ENCODE measurements at regions not wholly inside any gene's neighbourhood (a gene's known extent, or its start where the extent isn't known, plus 50 kb on each side); places are given as distances from the start of the nearest gene placed in this dataset.

GRCh38 chr3:177356952-177357351 lies 159.7 kb upstream of the TBL1XR1 start:
- no peak for TF ChIP-seq CTCF (IDR thresholded peaks at IDR 0.05)
- DNase-seq (ENCODE audit: low spot score in 2 of 2) = no peak

GRCh38 chr3:177357352-177358090 lies 160.2 kb upstream of the TBL1XR1 start:
- Histone ChIP-seq H3K9me3 (no peaks in the 10 kb centered on the region), H3K27me3 (no peaks in the 10 kb centered on the region), H3K27ac (peak overlapping the region; percentile 88 to 90), H3K4me1 (peaks cover 20 to 47% of the 10 kb centered on the region in 2 donors), H3K4me3 (peak overlapping the region; percentile 32 to 59), H3K36me3 (no peaks in the 10 kb centered on the region)
- TF ChIP-seq CTCF (IDR thresholded peaks at IDR 0.05) = peak in 1 of 3 experiments; percentile 19
- intact Hi-C loops (cut with DNase I) = loop anchor here (1.0 to 5.0 kb wide), 4 partner anchors 12 to 1010 kb away; no protein-coding TSS in a partner anchor
- peak in 1 of 2 donors; percentile 82 for DNase-seq (ENCODE audit: low spot score in 2 of 2)

More at GRCh38 chr3:177356952-177357351, 159.7 kb upstream of the TBL1XR1 start:
- Histone ChIP-seq H3K4me1 (peaks cover 20 to 41% of the 10 kb centered on the region in 2 donors), H3K27me3 (no peaks in the 10 kb centered on the region), H3K4me3 (no peak overlapping the region), H3K36me3 (no peaks in the 10 kb centered on the region), H3K9me3 (no peaks in the 10 kb centered on the region), H3K27ac (peak overlapping the region; percentile 88 to 90)
- intact Hi-C loops (cut with DNase I) = loop anchor here (5.0 kb wide), 2 partner anchors 120 to 1010 kb away; no protein-coding TSS in a partner anchor

GRCh38 chr3:177358091-177358976 lies 161.1 kb upstream of the TBL1XR1 start:
- H3K4me3 ChIP-seq = peak overlapping the region; percentile 32 to 59
- peaks cover 20 to 49% of the 10 kb centered on the region in 2 donors for H3K4me1 ChIP-seq
- peak overlapping the region; percentile 88 to 90 for H3K27ac ChIP-seq
- H3K9me3 ChIP-seq = no peaks in the 10 kb centered on the region
- intact Hi-C loops (cut with DNase I) = loop anchor here (1.0 to 5.0 kb wide), 4 partner anchors 13 to 1009 kb away; no protein-coding TSS in a partner anchor
- no peaks in the 10 kb centered on the region for H3K27me3 ChIP-seq
- no peak for TF ChIP-seq CTCF (IDR thresholded peaks at IDR 0.05)
- DNase-seq (ENCODE audit: low spot score in 2 of 2) = peak; percentile 59 to 86
- no peaks in the 10 kb centered on the region for H3K36me3 ChIP-seq

GRCh38 chr3:177358977-177359592 lies 161.8 kb upstream of the TBL1XR1 start:
- no peak for TF ChIP-seq CTCF (IDR thresholded peaks at IDR 0.05)
- Histone ChIP-seq H3K4me3 (peak overlapping the region; percentile 29 to 59), H3K27me3 (no peaks in the 10 kb centered on the region), H3K9me3 (no peaks in the 10 kb centered on the region), H3K27ac (peak overlapping the region; percentile 88 to 90), H3K4me1 (peaks cover 20 to 49% of the 10 kb centered on the region in 2 donors), H3K36me3 (no peaks in the 10 kb centered on the region)
- peak in 1 of 2 donors; percentile 79 for DNase-seq (ENCODE audit: low spot score in 2 of 2)
- intact Hi-C loops (cut with DNase I) = loop anchor here (1.0 to 5.0 kb wide), 5 partner anchors 14 to 1008 kb away; partner anchors contain the start of gene TBL1XR1

Measured in ascending aorta (tissue), 2 donors.